MCF 10A (cell line): ENCODE measurements at regions not wholly inside any gene's neighbourhood (a gene's known extent, or its start where the extent isn't known, plus 50 kb on each side); places are given as distances from the start of the nearest gene placed in this dataset.

Experiments used
- BruUV-seq: library from RNA; stranded (reverse); fragments of 400-500 nt; replicated peaks from 2 replicates; lab custom pipeline; 2021; lab: Mats Ljungman, UMichigan
- CTCF ChIA-PET: fragments of 300-600 bp; sonication (Branson Sonifier 250); formaldehyde crosslinking; extraction: SDS; loops from one replicate; lab custom pipeline; 2021; ENCODE audit warnings: antibody characterized with exemption, inconsistent platforms; lab: Yijun Ruan, JAX
- POLR2A ChIA-PET: fragments of 300-600, 350-650 bp; sonication (Branson Sonifier 250); formaldehyde crosslinking; extraction: SDS; loops from one replicate; lab custom pipeline; 2020; ENCODE audit warnings: antibody characterized with exemption, inconsistent platforms; lab: Yijun Ruan, JAX
- DNase-seq: peaks from one replicate; pipeline ENCODE4 v3.0.0-alpha.2; 2018; ENCODE audit not compliant: unreplicated experiment
- H3K27ac Mint-ChIP-seq: one replicate; pipeline ENCODE4 v1.8.0; 2022; ENCODE audit warnings: mild to moderate bottlenecking, low read depth, mixed read lengths; ENCODE audit not compliant: unreplicated experiment
- H3K27me3 Mint-ChIP-seq: one replicate; pipeline ENCODE4 v1.8.0; 2022; ENCODE audit warnings: mixed read lengths; ENCODE audit not compliant: insufficient read depth, unreplicated experiment
- H3K36me3 Mint-ChIP-seq: one replicate; pipeline ENCODE4 v1.8.0; 2022; ENCODE audit warnings: mild to moderate bottlenecking, moderate library complexity, mixed read lengths; ENCODE audit not compliant: insufficient read depth, unreplicated experiment
- H3K4me1 Mint-ChIP-seq: one replicate; pipeline ENCODE4 v1.8.0; 2022; ENCODE audit warnings: mixed read lengths; ENCODE audit not compliant: insufficient read depth, unreplicated experiment
- H3K4me3 Mint-ChIP-seq: one replicate; pipeline ENCODE4 v1.8.0; 2022; ENCODE audit warnings: mild to moderate bottlenecking, moderate library complexity, mixed read lengths; ENCODE audit not compliant: unreplicated experiment
- H3K9me3 Mint-ChIP-seq: one replicate; pipeline ENCODE4 v1.8.0; 2022; ENCODE audit warnings: mixed read lengths; ENCODE audit not compliant: unreplicated experiment
- CTCF ChIP-seq: fragments of 200-600 bp; IDR thresholded peaks from one replicate; pipeline ENCODE4 v1.8.0; 2022; ENCODE audit warnings: antibody characterized with exemption, mild to moderate bottlenecking; ENCODE audit not compliant: unreplicated experiment
- intact Hi-C: fragments of 100-400 bp; cut with micrococcal nuclease; formaldehyde crosslinking; loops from 2 replicates; pipeline ENCODE4 v1.14.1; 2022

- Mint-ChIP-seq H3K4me3 (no peak overlapping the region), H3K36me3 (no peaks in the 10 kb centered on the region), H3K4me1 (no peaks in the 10 kb centered on the region), H3K27me3 (no peaks in the 10 kb centered on the region), H3K9me3 (no peaks in the 10 kb centered on the region), H3K27ac (no peak overlapping the region)
- DNase-seq: no peak
- no TSS peak for BruUV-seq
- no peak for TF ChIP-seq CTCF
- POLR2A ChIA-PET: no interaction called here
- intact Hi-C loops: no loop called here
- CTCF ChIA-PET: interaction anchor here (0.6 to 1.2 kb wide), 10 partner anchors 10 to 1078 kb away, joined by 3 to 4 read pairs (median 3); no protein-coding TSS in a partner anchor
Measured at GRCh38 chr20:6831461-6831860, 64.0 kb downstream of the BMP2 start.

GRCh38 chr20:6832811-6833210 is 65.3 kb downstream of the BMP2 start:
- Mint-ChIP-seq H3K27me3 (no peaks in the 10 kb centered on the region), H3K9me3 (no peaks in the 10 kb centered on the region), H3K36me3 (no peaks in the 10 kb centered on the region), H3K4me3 (no peak overlapping the region), H3K4me1 (peaks cover 2% of the 10 kb centered on the region), H3K27ac (no peak overlapping the region)
- DNase-seq: no peak
- intact Hi-C loops: no loop called here
- no peak for TF ChIP-seq CTCF
- no TSS peak for BruUV-seq
- ChIA-PET POLR2A (no interaction called here), CTCF (interaction anchor here (1.0 kb wide), 1 partner anchor 67 kb away, joined by 6 read pairs; no protein-coding TSS in a partner anchor)

GRCh38 chr20:6835609-6836008 is 68.1 kb downstream of the BMP2 start:
- CTCF ChIA-PET: interaction anchor here (0.7 to 2.8 kb wide), 4 partner anchors 9 to 450 kb away, joined by 3 to 11 read pairs (median 4); no protein-coding TSS in a partner anchor
- H3K9me3 Mint-ChIP-seq: no peaks in the 10 kb centered on the region
- H3K4me1 Mint-ChIP-seq: peaks cover 6% of the 10 kb centered on the region
- no peak for DNase-seq
- no peak overlapping the region for H3K27ac Mint-ChIP-seq
- no TSS peak for BruUV-seq
- no peaks in the 10 kb centered on the region for H3K36me3 Mint-ChIP-seq
- POLR2A ChIA-PET: interaction anchor here (0.6 to 1.5 kb wide), 2 partner anchors 159 to 1001 kb away, joined by 3 to 4 read pairs; no protein-coding TSS in a partner anchor
- H3K27me3 Mint-ChIP-seq: peaks cover 1% of the 10 kb centered on the region
- H3K4me3 Mint-ChIP-seq: no peak overlapping the region
- no peak for TF ChIP-seq CTCF
- intact Hi-C loops: no loop called here

- Mint-ChIP-seq H3K27ac (no peak overlapping the region), H3K9me3 (no peaks in the 10 kb centered on the region), H3K36me3 (no peaks in the 10 kb centered on the region), H3K27me3 (peaks cover 14% of the 10 kb centered on the region), H3K4me1 (peaks cover 6% of the 10 kb centered on the region), H3K4me3 (no peak overlapping the region)
- no TSS peak for BruUV-seq
- no peak for DNase-seq
- no peak for TF ChIP-seq CTCF
- POLR2A ChIA-PET: interaction anchor here (0.5 to 1.2 kb wide), 3 partner anchors 9 to 156 kb away, joined by 3 to 4 read pairs (median 4); no protein-coding TSS in a partner anchor
- CTCF ChIA-PET: interaction anchor here (0.7 to 2.8 kb wide), 9 partner anchors 12 to 448 kb away, joined by 3 to 11 read pairs (median 3); no protein-coding TSS in a partner anchor
- intact Hi-C loops: no loop called here
Measured at GRCh38 chr20:6836821-6837374, 69.4 kb downstream of the BMP2 start.
